Loucy (cell line): ENCODE measurements at regions not wholly inside any gene's neighbourhood (a gene's known extent, or its start where the extent isn't known, plus 50 kb on each side); places are given as distances from the start of the nearest gene placed in this dataset.

Experiments used
- CTCF ChIP-seq: fragments of 200-600 bp; sonication (generic); conservative IDR thresholded peaks from 2 replicates; pipeline ENCODE4 v1.5.1; 2014; ENCODE audit warnings: mild to moderate bottlenecking, antibody characterized with exemption, low read length
- EZH2phosphoT487 ChIP-seq: fragments of 200-600 bp; IDR thresholded peaks from 2 replicates; pipeline ENCODE4 v1.6.1; 2018; ENCODE audit warnings: antibody characterized with exemption, mild to moderate bottlenecking, moderate library complexity, borderline replicate concordance

- TF ChIP-seq CTCF (no peak), EZH2phosphoT487 (no peak)
These were observed 171.5 kb downstream of the SNX19 start for GRCh38 chr11:130744794-130745193.
